Mammary epithelial cell (primary cell): ENCODE measurements at regions not wholly inside any gene's neighbourhood (a gene's known extent, or its start where the extent isn't known, plus 50 kb on each side); places are given as distances from the start of the nearest gene placed in this dataset.

Experiments
- CTCF ChIP-seq, 2 donors: IDR thresholded peaks in 1 of 2; conservative IDR thresholded peaks in 1 of 2; 2 replicates each; pipeline ENCODE4 v1.5.1; 2011 to 2012; ENCODE audit warnings: inconsistent platforms in 2 of 2, low read length in 2 of 2, mild to moderate bottlenecking in 2 of 2, control low read depth in 1 of 2, low read depth in 1 of 2; ENCODE audit not compliant: insufficient read depth in 1 of 2; ENCODE audit errors: extremely low read depth in 1 of 2
- EZH2 ChIP-seq: IDR thresholded peaks from 2 replicates; pipeline ENCODE4 v1.6.1; 2012; ENCODE audit warnings: low read length, inconsistent platforms, borderline replicate concordance

GRCh38 chr3:89572261-89572660, 464.8 kb downstream of the EPHA3 start:
- TF ChIP-seq CTCF (conservative IDR thresholded peaks at IDR 0.05 in 1 of 2, IDR thresholded peaks at IDR 0.05 in 1 of 2; ENCODE audit: extremely low read depth in 1 of 2, insufficient read depth in 1 of 2, low read depth in 1 of 2, low read length in 2 of 2) (no peak), EZH2 (no peak)
